ENCODE measurements at regions not wholly inside any gene's neighbourhood (a gene's known extent, or its start where the extent isn't known, plus 50 kb on each side); places are given as distances from the start of the nearest gene placed in this dataset.

DNA sequence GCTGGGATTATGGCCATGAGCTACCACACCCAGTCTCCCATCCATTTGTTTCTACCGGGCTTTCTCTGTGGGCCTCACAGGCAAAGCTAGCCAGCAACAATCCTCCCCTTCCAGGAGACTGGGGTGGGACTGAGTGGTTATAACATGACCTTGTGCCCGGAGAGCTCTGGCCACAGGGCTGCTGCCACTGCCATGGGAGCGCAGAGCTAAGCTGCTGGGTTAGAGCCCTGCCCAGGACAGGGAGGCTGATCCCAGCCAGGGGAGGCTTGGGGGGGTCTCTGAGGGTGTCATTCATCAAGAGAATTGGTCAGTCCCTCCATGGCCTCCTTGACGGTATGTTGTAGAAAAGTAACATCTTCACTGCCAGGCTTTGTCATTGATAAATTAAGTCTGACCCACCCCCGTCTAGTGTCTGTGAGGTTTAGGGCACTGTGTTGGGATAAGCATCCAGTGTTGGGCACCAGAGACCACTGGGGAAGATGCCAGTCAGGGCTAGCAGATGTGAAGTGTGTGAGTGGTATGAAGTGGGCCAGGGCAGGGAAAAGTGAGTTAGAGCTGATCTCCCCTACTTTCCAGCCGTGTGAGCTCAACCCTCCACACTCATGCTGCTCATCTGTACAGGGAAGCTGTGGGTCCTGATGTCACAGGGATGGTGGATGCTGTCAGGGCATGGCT lies 368.4 kb upstream of the HS6ST1 start:
- no peaks in the 10 kb centered on the region; the same call in 1 of the 2 replicates for H3K27me3 ChIP-seq (ENCODE audit: insufficient read depth, low read depth)
- no peaks in the 10 kb centered on the region for H3K9me2 ChIP-seq (ENCODE audit: insufficient read depth)
- no peaks in the 10 kb centered on the region for H3K4me1 ChIP-seq (replicated peaks; ENCODE audit: insufficient read depth)
- intact Hi-C loops (cut with micrococcal nuclease; ENCODE audit: unreplicated experiment), result no loop called here
- ChIA-PET POLR2A (ENCODE audit: unreplicated experiment) (no interaction called here), CTCF (no interaction called here)
- no TSS peak for BruUV-seq (replicated peaks)
- no peaks in the 10 kb centered on the region for H3K79me2 ChIP-seq (ENCODE audit: low read depth)
- no peaks in the 10 kb centered on the region for H3K36me3 ChIP-seq (ENCODE audit: low read depth)
- H3K4me2 ChIP-seq, result no peak overlapping the region
- DNase-seq, result no peak
- no peaks in the 10 kb centered on the region for H3F3A ChIP-seq (ENCODE audit: insufficient read depth, low read depth)
- TF ChIP-seq, protein P1, sequence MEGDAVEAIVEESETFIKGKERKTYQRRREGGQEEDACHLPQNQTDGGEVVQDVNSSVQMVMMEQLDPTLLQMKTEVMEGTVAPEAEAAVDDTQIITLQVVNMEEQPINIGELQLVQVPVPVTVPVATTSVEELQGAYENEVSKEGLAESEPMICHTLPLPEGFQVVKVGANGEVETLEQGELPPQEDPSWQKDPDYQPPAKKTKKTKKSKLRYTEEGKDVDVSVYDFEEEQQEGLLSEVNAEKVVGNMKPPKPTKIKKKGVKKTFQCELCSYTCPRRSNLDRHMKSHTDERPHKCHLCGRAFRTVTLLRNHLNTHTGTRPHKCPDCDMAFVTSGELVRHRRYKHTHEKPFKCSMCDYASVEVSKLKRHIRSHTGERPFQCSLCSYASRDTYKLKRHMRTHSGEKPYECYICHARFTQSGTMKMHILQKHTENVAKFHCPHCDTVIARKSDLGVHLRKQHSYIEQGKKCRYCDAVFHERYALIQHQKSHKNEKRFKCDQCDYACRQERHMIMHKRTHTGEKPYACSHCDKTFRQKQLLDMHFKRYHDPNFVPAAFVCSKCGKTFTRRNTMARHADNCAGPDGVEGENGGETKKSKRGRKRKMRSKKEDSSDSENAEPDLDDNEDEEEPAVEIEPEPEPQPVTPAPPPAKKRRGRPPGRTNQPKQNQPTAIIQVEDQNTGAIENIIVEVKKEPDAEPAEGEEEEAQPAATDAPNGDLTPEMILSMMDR (conservative IDR thresholded peaks at IDR 0.05), result no peak
- TF ChIP-seq EZH2 (IDR thresholded peaks at IDR 0.05; ENCODE audit: low read depth), result no peak
- H3K4me3 ChIP-seq, result no peak overlapping the region
- no peaks in the 10 kb centered on the region for H3K9me3 ChIP-seq (ENCODE audit: insufficient read depth, low read depth)
- no peak overlapping the region for H2AFZ ChIP-seq
- no peaks in the 10 kb centered on the region for H4K20me1 ChIP-seq (ENCODE audit: insufficient read depth)
- no peak overlapping the region for H3K27ac ChIP-seq

DNA sequence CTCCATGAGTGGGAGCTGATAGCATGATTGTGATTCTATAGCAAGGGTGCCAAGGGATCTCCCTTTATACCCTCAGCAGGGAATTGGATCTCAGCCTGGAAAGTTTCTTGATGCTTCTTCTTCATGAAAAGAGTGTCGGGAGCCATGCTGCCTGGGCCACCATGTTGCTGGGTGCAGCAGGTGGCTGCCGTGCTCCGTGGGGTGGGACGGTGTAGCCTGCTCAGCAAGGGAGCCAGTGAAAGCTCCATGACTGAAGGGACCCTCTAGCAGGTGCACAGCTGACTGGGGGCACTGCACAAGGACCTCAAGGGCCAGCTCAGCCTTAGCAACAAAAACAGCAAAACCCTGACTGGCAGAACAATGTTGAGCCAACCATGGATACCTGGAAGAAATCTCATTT lies 368.9 kb upstream of the HS6ST1 start:
- no peak for DNase-seq
- no TSS peak for BruUV-seq (replicated peaks)
- Histone ChIP-seq H3K27ac (no peak overlapping the region), H3K9me3 (ENCODE audit: insufficient read depth, low read depth) (no peaks in the 10 kb centered on the region), H3K79me2 (ENCODE audit: low read depth) (no peaks in the 10 kb centered on the region), H4K20me1 (ENCODE audit: insufficient read depth) (no peaks in the 10 kb centered on the region), H3K9me2 (ENCODE audit: insufficient read depth) (no peaks in the 10 kb centered on the region), H3K4me3 (no peak overlapping the region), H2AFZ (no peak overlapping the region), H3K36me3 (ENCODE audit: low read depth) (no peaks in the 10 kb centered on the region), H3K27me3 (ENCODE audit: insufficient read depth, low read depth) (no peaks in the 10 kb centered on the region; the same call in 1 of the 2 replicates), H3F3A (ENCODE audit: insufficient read depth, low read depth) (no peaks in the 10 kb centered on the region), H3K4me2 (no peak overlapping the region), H3K4me1 (replicated peaks; ENCODE audit: insufficient read depth) (no peaks in the 10 kb centered on the region)
- intact Hi-C loops (cut with micrococcal nuclease; ENCODE audit: unreplicated experiment), result no loop called here
- TF ChIP-seq, protein P1 (conservative IDR thresholded peaks at IDR 0.05), result no peak
- no peak for TF ChIP-seq EZH2 (IDR thresholded peaks at IDR 0.05; ENCODE audit: low read depth)
- POLR2A ChIA-PET (ENCODE audit: unreplicated experiment), result no interaction called here
- CTCF ChIA-PET, result no interaction called here

DNA sequence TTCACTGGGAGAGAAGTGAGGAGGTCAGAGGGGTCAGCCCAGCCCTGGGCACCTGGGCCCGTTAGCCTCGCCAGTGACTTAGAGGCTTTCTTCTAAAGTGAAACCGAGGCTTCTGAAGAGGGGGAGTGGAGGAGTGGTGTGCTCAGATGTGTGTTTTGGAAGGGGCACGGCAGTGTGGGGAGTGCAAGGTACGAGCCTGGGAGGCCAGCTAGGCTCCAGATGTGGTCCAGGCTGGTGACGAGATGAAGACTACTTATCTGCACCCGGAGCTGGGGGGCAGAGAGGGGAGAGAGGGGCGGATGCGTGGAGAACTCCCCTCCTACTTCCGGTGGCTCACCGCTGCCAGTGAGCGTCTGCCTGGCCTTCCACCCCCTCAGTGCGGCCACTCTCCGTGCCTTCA lies 371.3 kb upstream of the HS6ST1 start:
- BruUV-seq (replicated peaks), result no TSS peak
- no peak overlapping the region for H3K27ac ChIP-seq
- H3K4me2 ChIP-seq, result no peak overlapping the region
- H3K4me3 ChIP-seq, result no peak overlapping the region
- TF ChIP-seq EZH2 (IDR thresholded peaks at IDR 0.05; ENCODE audit: low read depth), result no peak
- TF ChIP-seq, protein P1 (conservative IDR thresholded peaks at IDR 0.05), result no peak
- DNase-seq, result no peak
- no peaks in the 10 kb centered on the region for H3K9me2 ChIP-seq (ENCODE audit: insufficient read depth)
- H3K79me2 ChIP-seq (ENCODE audit: low read depth), result no peaks in the 10 kb centered on the region
- no peaks in the 10 kb centered on the region for H4K20me1 ChIP-seq (ENCODE audit: insufficient read depth)
- H3K4me1 ChIP-seq (replicated peaks; ENCODE audit: insufficient read depth), result no peaks in the 10 kb centered on the region
- H3K9me3 ChIP-seq (ENCODE audit: insufficient read depth, low read depth), result no peaks in the 10 kb centered on the region
- H3K27me3 ChIP-seq (ENCODE audit: insufficient read depth, low read depth), result peaks cover 3% of the 10 kb centered on the region; the same call in 1 of the 2 replicates
- H3K36me3 ChIP-seq (ENCODE audit: low read depth), result no peaks in the 10 kb centered on the region
- POLR2A ChIA-PET (ENCODE audit: unreplicated experiment), result no interaction called here
- no peak overlapping the region for H2AFZ ChIP-seq
- CTCF ChIA-PET, result no interaction called here
- intact Hi-C loops (cut with micrococcal nuclease; ENCODE audit: unreplicated experiment), result no loop called here
- H3F3A ChIP-seq (ENCODE audit: insufficient read depth, low read depth), result no peaks in the 10 kb centered on the region
